ENCODE measurements at regions not wholly inside any gene's neighbourhood (a gene's known extent, or its start where the extent isn't known, plus 50 kb on each side); places are given as distances from the start of the nearest gene placed in this dataset.

DNA sequence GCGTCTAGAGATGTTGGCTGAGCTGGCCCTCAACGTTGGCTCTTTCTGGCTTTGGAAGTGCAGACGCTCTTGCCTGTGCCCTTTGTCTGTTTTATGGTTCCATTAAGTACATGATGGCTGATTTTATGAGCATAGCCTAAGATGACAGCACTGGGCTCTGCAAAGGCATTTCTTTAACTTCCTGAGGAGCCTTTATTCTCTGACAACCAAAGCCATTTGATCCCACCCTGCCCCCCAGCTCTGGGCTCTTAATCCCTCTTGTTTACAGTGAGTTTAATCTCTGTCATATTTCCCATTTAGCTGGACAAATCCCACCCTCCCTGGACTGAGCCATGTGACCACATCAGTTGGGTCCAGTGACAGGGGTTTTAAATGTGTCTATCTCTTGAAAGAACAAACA, 195.9 kb downstream of the ACKR3 start:
- no peaks in the 10 kb centered on the region for H3K4me1 ChIP-seq (ENCODE audit: insufficient read depth, low read length)
- no peak overlapping the region for H3K27ac ChIP-seq (ENCODE audit: low read depth, low read length)
- WGBS: 93% methylated on average over 3 of the region's 3 CpGs
- 0 out of 2 replicates have a peak, but pooled peaks cover 6% of the 10 kb centered on the region for H3K9me3 ChIP-seq (ENCODE audit: insufficient read depth, low read depth, low read length)
- no peaks in the 10 kb centered on the region for H3K27me3 ChIP-seq (ENCODE audit: insufficient read depth, low read length)
- no peak overlapping the region for H3K4me3 ChIP-seq (ENCODE audit: low read length)
- no peaks in the 10 kb centered on the region for H3K36me3 ChIP-seq (ENCODE audit: insufficient read depth, low read length)
- no peak overlapping the region for H3K9ac ChIP-seq (ENCODE audit: low read depth, low read length)

DNA sequence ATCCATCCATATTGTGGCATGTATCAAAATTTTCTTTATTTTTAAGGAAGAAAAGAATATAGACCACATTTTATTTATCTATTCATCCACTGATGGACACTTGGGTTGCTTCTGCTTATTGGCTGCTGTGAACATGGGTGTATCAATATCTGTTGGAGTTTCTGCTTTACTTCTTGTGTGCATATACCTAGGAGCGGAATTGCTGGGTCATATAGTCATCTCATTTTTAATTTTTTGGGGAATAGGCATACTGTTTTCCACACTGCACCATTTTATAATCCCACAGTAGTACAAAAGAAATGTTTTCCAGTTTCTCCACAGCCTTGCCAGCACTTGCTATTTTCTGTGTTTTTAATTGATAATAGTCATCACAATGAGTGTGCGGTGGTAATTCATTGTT, 197.2 kb downstream of the ACKR3 start:
- H3K36me3 ChIP-seq (ENCODE audit: insufficient read depth, low read length): no peaks in the 10 kb centered on the region
- no peak overlapping the region for H3K9ac ChIP-seq (ENCODE audit: low read depth, low read length)
- 0 out of 2 replicates have a peak, but pooled peaks cover 6% of the 10 kb centered on the region for H3K9me3 ChIP-seq (ENCODE audit: insufficient read depth, low read depth, low read length)
- 90% methylated on average over 1 of the region's 2 CpGs for WGBS
- no peak overlapping the region for H3K27ac ChIP-seq (ENCODE audit: low read depth, low read length)
- no peak overlapping the region for H3K4me3 ChIP-seq (ENCODE audit: low read length)
- no peaks in the 10 kb centered on the region for H3K4me1 ChIP-seq (ENCODE audit: insufficient read depth, low read length)
- H3K27me3 ChIP-seq (ENCODE audit: insufficient read depth, low read length): no peaks in the 10 kb centered on the region

DNA sequence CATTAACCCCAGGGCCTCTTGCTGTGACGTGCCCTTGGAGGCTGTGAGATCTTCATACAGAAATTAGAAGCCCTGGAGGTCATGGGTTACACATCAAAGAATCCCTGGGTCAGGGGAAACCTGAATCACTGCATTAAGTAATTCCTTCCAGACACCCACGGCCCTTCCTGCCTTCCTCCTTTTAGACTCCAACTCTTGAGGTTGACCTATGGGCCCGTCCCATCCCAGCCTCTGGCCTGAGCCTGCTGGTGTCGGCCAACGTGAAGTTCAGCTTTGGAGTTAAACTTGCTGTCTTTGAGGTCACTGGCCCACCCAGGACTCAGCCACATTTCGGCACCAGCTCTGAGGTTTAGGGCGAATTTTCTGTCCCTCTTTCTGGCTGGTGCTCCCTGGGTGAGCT, 198.3 kb downstream of the ACKR3 start:
- 94% methylated on average over 7 of the region's 7 CpGs for WGBS
- Histone ChIP-seq H3K4me3 (ENCODE audit: low read length) (no peak overlapping the region), H3K36me3 (ENCODE audit: insufficient read depth, low read length) (no peaks in the 10 kb centered on the region), H3K9me3 (ENCODE audit: insufficient read depth, low read depth, low read length) (0 out of 2 replicates have a peak, but pooled peaks cover 6% of the 10 kb centered on the region), H3K4me1 (ENCODE audit: insufficient read depth, low read length) (no peaks in the 10 kb centered on the region), H3K9ac (ENCODE audit: low read depth, low read length) (no peak overlapping the region), H3K27ac (ENCODE audit: low read depth, low read length) (no peak overlapping the region), H3K27me3 (ENCODE audit: insufficient read depth, low read length) (no peaks in the 10 kb centered on the region)

DNA sequence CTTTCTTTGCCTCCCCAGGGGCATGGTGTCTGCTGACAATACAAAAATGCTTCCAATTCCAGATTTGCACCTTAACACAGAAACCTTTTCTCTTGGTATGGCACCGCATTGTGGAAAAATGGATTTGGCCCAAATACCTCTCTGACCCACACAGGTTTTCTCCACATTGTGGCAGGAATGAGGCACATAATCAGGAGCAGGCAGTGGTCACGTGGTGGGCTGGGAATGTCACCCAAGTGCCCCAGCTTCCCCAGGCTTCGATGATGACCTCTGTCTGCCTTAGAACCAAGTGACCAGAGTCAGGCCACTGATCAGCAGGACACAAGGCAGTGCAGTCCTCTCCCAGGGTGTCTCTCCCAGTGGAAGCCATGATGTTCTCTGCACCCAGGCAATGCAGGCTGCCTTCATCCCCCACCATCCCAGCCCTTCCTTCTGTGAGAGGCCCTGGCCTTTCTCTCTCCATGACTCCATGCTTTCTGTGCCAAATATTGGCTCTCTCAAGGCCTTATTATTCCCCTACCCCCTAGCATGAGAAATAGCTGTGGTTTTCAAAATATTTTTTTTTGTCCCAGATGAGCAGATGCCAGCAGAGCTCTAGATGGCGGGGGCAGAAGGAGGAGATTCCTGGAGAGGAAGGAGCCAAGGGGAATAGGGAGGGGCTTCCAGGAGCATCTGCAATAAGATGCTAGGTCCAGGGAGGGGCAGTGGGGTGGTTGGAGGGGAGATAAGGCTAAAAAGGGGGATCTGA, 198.9 kb downstream of the ACKR3 start:
- 0 out of 2 replicates have a peak, but pooled peaks cover 6% of the 10 kb centered on the region for H3K9me3 ChIP-seq (ENCODE audit: insufficient read depth, low read depth, low read length)
- 91% methylated on average over 4 of the region's 4 CpGs for WGBS
- H3K27me3 ChIP-seq (ENCODE audit: insufficient read depth, low read length): no peaks in the 10 kb centered on the region
- H3K27ac ChIP-seq (ENCODE audit: low read depth, low read length): no peak overlapping the region
- no peak overlapping the region for H3K9ac ChIP-seq (ENCODE audit: low read depth, low read length)
- H3K4me1 ChIP-seq (ENCODE audit: insufficient read depth, low read length): no peaks in the 10 kb centered on the region
- no peaks in the 10 kb centered on the region for H3K36me3 ChIP-seq (ENCODE audit: insufficient read depth, low read length)
- H3K4me3 ChIP-seq (ENCODE audit: low read length): no peak overlapping the region

DNA sequence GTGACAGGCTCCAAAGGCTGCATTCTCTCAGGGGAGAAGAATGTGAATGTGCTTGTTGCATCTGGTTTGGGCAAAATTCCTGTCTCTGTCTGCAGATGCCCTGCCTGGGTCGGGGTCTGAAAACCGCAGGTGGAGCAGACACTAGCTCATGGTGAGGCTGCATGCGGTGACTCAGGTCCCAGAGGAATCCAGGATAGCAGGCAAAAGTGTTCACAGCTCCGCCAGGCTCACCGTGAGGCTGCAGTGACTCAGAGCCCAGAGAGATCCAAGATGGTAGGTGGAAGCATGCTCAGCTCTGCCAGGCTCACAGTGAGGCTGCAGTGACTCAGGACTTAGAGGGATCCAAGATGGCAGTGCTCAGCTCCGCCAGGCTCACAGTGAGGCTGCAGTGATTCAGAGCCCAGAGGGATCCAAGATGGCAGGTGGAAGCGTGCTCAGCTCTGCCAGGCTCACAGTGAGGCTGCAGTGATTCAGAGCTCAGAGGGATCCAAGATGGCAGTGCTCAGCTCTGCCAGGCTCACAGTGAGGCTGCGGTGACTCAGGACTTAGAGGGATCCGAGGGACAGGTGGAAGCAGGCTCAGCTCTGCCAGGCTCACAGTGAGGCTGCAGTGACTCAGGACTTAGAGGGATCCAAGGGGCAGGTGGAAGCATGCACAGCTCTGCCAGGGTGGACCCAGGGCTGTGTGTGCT, 200.5 kb downstream of the ACKR3 start:
- Histone ChIP-seq H3K4me3 (ENCODE audit: low read length) (no peak overlapping the region), H3K9ac (ENCODE audit: low read depth, low read length) (no peak overlapping the region), H3K36me3 (ENCODE audit: insufficient read depth, low read length) (no peaks in the 10 kb centered on the region), H3K27me3 (ENCODE audit: insufficient read depth, low read length) (no peaks in the 10 kb centered on the region), H3K27ac (ENCODE audit: low read depth, low read length) (no peak overlapping the region), H3K4me1 (ENCODE audit: insufficient read depth, low read length) (no peaks in the 10 kb centered on the region), H3K9me3 (ENCODE audit: insufficient read depth, low read depth, low read length) (0 out of 2 replicates have a peak, but pooled peaks cover 6% of the 10 kb centered on the region)
- WGBS: 84% methylated on average over 9 of the region's 9 CpGs

DNA sequence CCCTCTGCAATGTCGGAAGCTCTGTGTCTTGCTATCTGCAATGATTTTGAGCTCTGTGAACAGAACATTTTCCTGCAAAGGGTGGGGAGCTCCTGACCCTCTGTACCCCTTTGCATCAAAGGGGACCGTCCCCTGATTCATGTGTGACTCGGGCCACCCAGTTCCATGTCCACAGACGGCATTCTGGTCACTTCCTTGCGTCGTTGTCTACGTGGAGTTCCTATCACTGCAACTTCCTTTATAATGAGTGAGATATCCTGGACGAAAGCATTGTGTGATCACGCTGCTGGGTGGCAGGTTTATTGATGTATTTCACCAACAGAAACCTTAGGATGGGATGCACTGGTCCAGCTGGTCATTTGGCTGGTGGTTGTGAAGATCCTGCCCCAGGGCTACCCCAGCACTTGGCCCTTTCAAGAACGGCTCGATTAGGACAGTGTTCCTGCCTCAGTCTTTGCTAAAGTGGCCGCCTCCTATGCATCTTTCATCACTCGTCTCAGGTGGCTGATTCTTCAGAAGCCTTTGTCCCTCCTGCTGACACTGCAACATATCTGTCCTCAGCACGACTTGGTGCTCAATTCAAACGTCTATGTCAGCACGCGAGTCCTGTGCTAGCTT, 202.7 kb downstream of the ACKR3 start:
- Histone ChIP-seq H3K9me3 (ENCODE audit: insufficient read depth, low read depth, low read length) (0 out of 2 replicates have a peak, but pooled peaks cover 3% of the 10 kb centered on the region), H3K27me3 (ENCODE audit: insufficient read depth, low read length) (no peaks in the 10 kb centered on the region), H3K4me3 (ENCODE audit: low read length) (no peak overlapping the region), H3K9ac (ENCODE audit: low read depth, low read length) (no peak overlapping the region), H3K4me1 (ENCODE audit: insufficient read depth, low read length) (no peaks in the 10 kb centered on the region), H3K27ac (ENCODE audit: low read depth, low read length) (no peak overlapping the region), H3K36me3 (ENCODE audit: insufficient read depth, low read length) (no peaks in the 10 kb centered on the region)
- WGBS: 90% methylated on average over 17 of the region's 17 CpGs

DNA sequence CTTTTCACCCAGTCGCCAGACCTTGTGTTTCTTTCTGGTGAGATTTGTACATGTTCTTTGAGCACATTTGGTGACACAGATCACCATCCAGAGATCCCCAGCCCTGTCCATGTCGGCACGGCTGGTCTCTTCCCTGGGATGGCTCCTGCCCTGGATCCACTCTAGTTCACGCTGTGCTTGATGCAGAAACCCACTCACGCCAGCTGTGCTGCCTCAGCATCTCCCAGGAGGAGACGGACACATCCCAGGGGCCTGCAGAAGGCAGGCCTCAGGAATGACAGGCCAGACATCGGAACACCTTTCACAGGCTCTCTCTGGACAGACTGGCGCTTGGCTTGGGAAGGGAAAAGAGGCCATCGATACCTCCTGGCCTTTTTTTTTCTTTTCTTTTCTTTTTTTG, 203.6 kb downstream of the ACKR3 start:
- Histone ChIP-seq H3K9me3 (ENCODE audit: insufficient read depth, low read depth, low read length) (no peaks in the 10 kb centered on the region), H3K27me3 (ENCODE audit: insufficient read depth, low read length) (no peaks in the 10 kb centered on the region), H3K4me3 (ENCODE audit: low read length) (no peak overlapping the region), H3K9ac (ENCODE audit: low read depth, low read length) (no peak overlapping the region), H3K4me1 (ENCODE audit: insufficient read depth, low read length) (no peaks in the 10 kb centered on the region), H3K27ac (ENCODE audit: low read depth, low read length) (no peak overlapping the region), H3K36me3 (ENCODE audit: insufficient read depth, low read length) (no peaks in the 10 kb centered on the region)
- 93% methylated on average over 9 of the region's 9 CpGs for WGBS

DNA sequence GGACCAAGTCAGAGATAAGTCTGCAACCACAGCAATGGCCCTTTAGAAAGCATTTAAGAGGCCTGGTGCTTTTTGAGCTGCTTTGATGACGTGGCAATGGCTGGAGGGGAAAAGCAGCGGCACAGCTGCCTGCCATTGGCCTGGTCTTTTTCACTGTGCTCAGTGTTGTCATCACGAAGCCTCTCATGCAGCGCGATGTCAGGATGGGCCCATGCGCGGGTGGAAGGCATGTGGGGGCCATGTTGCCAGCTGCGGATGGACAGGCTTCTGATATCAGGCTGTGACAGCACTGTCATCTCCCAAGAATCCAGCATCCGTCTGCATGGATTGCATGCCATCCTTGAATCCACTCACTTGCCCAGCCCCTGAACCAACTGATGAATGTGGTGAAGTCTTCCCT, 204.5 kb downstream of the ACKR3 start:
- Histone ChIP-seq H3K9me3 (ENCODE audit: insufficient read depth, low read depth, low read length) (no peaks in the 10 kb centered on the region), H3K4me3 (ENCODE audit: low read length) (no peak overlapping the region), H3K36me3 (ENCODE audit: insufficient read depth, low read length) (no peaks in the 10 kb centered on the region), H3K4me1 (ENCODE audit: insufficient read depth, low read length) (no peaks in the 10 kb centered on the region), H3K27ac (ENCODE audit: low read depth, low read length) (no peak overlapping the region), H3K9ac (ENCODE audit: low read depth, low read length) (no peak overlapping the region), H3K27me3 (ENCODE audit: insufficient read depth, low read length) (no peaks in the 10 kb centered on the region)
- WGBS: 90% methylated on average over 9 of the region's 9 CpGs

DNA sequence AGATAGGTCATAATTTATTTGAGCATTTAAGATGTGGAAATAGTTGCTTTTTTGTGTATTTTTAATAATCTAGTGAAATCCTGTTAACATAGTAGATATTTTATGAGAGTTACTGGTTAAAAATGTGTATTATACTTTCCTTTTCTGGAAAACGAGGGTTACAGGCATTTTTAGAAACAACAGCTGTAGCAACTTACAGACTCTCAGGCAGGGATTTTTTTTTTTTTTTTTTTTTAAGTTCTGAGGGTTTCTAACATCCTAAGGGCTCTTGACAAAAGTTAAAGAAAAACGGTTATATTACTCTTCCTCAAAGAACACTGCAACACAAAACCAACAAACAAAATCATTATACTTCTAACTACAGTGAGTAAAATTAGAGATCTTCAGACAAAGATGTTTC, 205.9 kb downstream of the ACKR3 start:
- no peaks in the 10 kb centered on the region for H3K36me3 ChIP-seq (ENCODE audit: insufficient read depth, low read length)
- no peak overlapping the region for H3K9ac ChIP-seq (ENCODE audit: low read depth, low read length)
- no peak overlapping the region for H3K4me3 ChIP-seq (ENCODE audit: low read length)
- H3K27ac ChIP-seq (ENCODE audit: low read depth, low read length): no peak overlapping the region
- H3K27me3 ChIP-seq (ENCODE audit: insufficient read depth, low read length): no peaks in the 10 kb centered on the region
- WGBS: 86% methylated on average over 1 of the region's 2 CpGs
- no peaks in the 10 kb centered on the region for H3K9me3 ChIP-seq (ENCODE audit: insufficient read depth, low read depth, low read length)
- H3K4me1 ChIP-seq (ENCODE audit: insufficient read depth, low read length): no peaks in the 10 kb centered on the region

DNA sequence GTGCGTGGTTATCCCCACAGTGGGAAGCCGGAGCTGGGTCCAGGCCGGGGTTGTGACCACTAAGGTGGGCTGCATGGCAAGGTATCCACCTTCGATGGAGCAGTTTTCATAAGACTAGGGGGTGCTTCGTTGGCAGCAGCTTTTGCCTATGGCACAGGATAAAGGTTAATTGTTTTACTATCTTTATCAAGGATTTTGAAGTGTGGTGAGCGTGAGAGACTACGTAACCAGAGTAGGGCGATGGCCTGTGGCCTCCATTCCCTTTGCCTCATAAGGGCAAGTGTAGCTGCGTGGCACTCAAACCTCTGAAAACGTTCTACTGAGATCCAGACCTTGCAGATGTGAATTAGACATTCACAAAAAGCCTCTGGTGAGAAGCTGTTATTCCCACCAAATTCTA, 206.6 kb downstream of the ACKR3 start:
- Histone ChIP-seq H3K27me3 (ENCODE audit: insufficient read depth, low read length) (no peaks in the 10 kb centered on the region), H3K27ac (ENCODE audit: low read depth, low read length) (no peak overlapping the region), H3K4me3 (ENCODE audit: low read length) (no peak overlapping the region), H3K9me3 (ENCODE audit: insufficient read depth, low read depth, low read length) (no peaks in the 10 kb centered on the region), H3K4me1 (ENCODE audit: insufficient read depth, low read length) (no peaks in the 10 kb centered on the region), H3K9ac (ENCODE audit: low read depth, low read length) (no peak overlapping the region), H3K36me3 (ENCODE audit: insufficient read depth, low read length) (no peaks in the 10 kb centered on the region)
- WGBS: 92% methylated on average over 10 of the region's 10 CpGs

DNA sequence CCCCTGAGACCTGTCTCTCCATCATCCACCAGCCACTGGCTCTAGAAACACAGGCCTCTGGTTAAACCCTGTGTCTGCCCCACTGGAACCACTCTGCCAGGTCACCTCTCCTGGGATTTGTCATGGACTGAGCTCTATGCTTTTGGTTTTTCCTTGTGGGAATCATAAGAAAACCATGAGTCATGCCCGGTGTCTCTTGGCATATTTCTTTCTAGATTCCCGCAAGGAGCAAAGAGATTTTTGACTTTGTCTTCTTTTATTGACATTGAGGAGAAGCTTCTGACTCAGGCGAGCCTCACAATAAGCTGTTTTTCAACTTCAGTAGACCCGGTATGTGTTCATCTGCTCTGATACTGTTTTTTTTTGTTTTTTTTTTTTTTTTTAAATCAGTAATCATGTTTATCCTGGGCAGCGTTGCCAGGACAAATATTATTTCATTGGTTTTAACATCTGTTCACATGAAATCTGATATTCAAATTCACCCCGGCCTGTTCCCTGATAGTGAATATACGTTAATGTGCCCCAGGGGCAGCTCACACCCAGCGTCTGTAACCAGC, 207.1 kb downstream of the ACKR3 start:
- Histone ChIP-seq H3K9me3 (ENCODE audit: insufficient read depth, low read depth, low read length) (no peaks in the 10 kb centered on the region), H3K9ac (ENCODE audit: low read depth, low read length) (no peak overlapping the region), H3K27me3 (ENCODE audit: insufficient read depth, low read length) (no peaks in the 10 kb centered on the region), H3K36me3 (ENCODE audit: insufficient read depth, low read length) (no peaks in the 10 kb centered on the region), H3K4me1 (ENCODE audit: insufficient read depth, low read length) (no peaks in the 10 kb centered on the region), H3K27ac (ENCODE audit: low read depth, low read length) (no peak overlapping the region), H3K4me3 (ENCODE audit: low read length) (no peak overlapping the region)
- 94% methylated on average over 8 of the region's 8 CpGs for WGBS

Measured in HUES64 (cell line).